ENCODE measurements at regions not wholly inside any gene's neighbourhood (a gene's known extent, or its start where the extent isn't known, plus 50 kb on each side); places are given as distances from the start of the nearest gene placed in this dataset.
A peak's percentile ranks its signal among the peaks of the same experiment; 100 is the strongest.

GRCh38 chr7:14092331-14092730, 102.9 kb upstream of the ETV1 start:
- Histone ChIP-seq H3K27me3 (no peaks in the 10 kb centered on the region), H3K9me3 (no peaks in the 10 kb centered on the region), H3K4me3 (no peak overlapping the region), H3K36me3 (no peaks in the 10 kb centered on the region), H3K27ac (no peak overlapping the region), H3K4me1 (no peaks in the 10 kb centered on the region)
- no peak for TF ChIP-seq CTCF (IDR thresholded peaks at IDR 0.05)
- no peak for DNase-seq (ENCODE audit: low spot score)

GRCh38 chr7:14085901-14086300, 96.4 kb upstream of the ETV1 start:
- H3K4me3 ChIP-seq: no peak overlapping the region
- H3K36me3 ChIP-seq: no peaks in the 10 kb centered on the region
- H3K9me3 ChIP-seq: peaks cover 0 to 27% of the 10 kb centered on the region in 2 donors
- H3K27ac ChIP-seq: no peak overlapping the region
- TF ChIP-seq CTCF (IDR thresholded peaks at IDR 0.05): no peak
- no peaks in the 10 kb centered on the region for H3K4me1 ChIP-seq
- no peak for DNase-seq (ENCODE audit: low spot score)
- H3K27me3 ChIP-seq: no peaks in the 10 kb centered on the region

GRCh38 chr7:14083761-14084160, 94.3 kb upstream of the ETV1 start:
- Histone ChIP-seq H3K4me3 (no peak overlapping the region), H3K36me3 (no peaks in the 10 kb centered on the region), H3K9me3 (peaks cover 0 to 27% of the 10 kb centered on the region in 2 donors), H3K27ac (no peak overlapping the region), H3K27me3 (no peaks in the 10 kb centered on the region), H3K4me1 (no peaks in the 10 kb centered on the region)
- no peak for DNase-seq (ENCODE audit: low spot score)
- TF ChIP-seq CTCF (IDR thresholded peaks at IDR 0.05): no peak

- Histone ChIP-seq H3K36me3 (no peaks in the 10 kb centered on the region), H3K4me1 (no peaks in the 10 kb centered on the region), H3K4me3 (no peak overlapping the region), H3K9me3 (no peaks in the 10 kb centered on the region), H3K27ac (peak overlapping the region in 1 of 2 donors; percentile 7), H3K27me3 (no peaks in the 10 kb centered on the region)
- DNase-seq (ENCODE audit: low spot score): no peak
- TF ChIP-seq CTCF (IDR thresholded peaks at IDR 0.05): no peak
These were observed 84.5 kb upstream of the ETV1 start for GRCh38 chr7:14073988-14074387.

GRCh38 chr7:14073543-14073942, 84.1 kb upstream of the ETV1 start:
- DNase-seq (ENCODE audit: low spot score): no peak
- Histone ChIP-seq H3K27ac (peak overlapping the region in 1 of 2 donors; percentile 27), H3K9me3 (no peaks in the 10 kb centered on the region), H3K36me3 (no peaks in the 10 kb centered on the region), H3K4me3 (no peak overlapping the region), H3K27me3 (no peaks in the 10 kb centered on the region), H3K4me1 (no peaks in the 10 kb centered on the region)
- no peak for TF ChIP-seq CTCF (IDR thresholded peaks at IDR 0.05)

GRCh38 chr7:14071045-14071444, 81.6 kb upstream of the ETV1 start:
- no peaks in the 10 kb centered on the region for H3K27me3 ChIP-seq
- no peaks in the 10 kb centered on the region for H3K4me1 ChIP-seq
- no peak overlapping the region for H3K4me3 ChIP-seq
- H3K9me3 ChIP-seq: no peaks in the 10 kb centered on the region
- H3K27ac ChIP-seq: no peak overlapping the region
- no peaks in the 10 kb centered on the region for H3K36me3 ChIP-seq
- TF ChIP-seq CTCF (IDR thresholded peaks at IDR 0.05): no peak
- DNase-seq (ENCODE audit: low spot score): no peak
